ENCODE measurements at regions not wholly inside any gene's neighbourhood (a gene's known extent, or its start where the extent isn't known, plus 50 kb on each side); places are given as distances from the start of the nearest gene placed in this dataset.

DNA sequence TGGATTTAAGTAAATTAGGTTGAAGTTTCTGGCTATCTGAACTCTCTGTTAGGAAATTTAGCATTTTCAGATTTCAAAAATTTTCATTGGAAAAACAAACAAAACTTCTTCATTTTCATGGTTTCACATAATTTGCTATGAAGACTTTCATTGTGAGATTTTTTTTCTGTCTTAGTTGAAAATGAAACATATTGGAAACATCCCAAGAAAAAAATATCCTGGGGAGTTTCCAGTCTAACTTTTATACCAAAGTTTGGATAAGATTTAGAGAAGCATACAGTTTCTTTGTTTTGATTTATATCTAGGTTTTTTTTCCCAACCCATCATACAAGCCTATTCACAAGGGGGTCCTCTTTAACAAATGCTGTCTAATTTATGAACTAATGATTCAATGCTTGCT lies 300.5 kb upstream of the SEMA3A start:
- no peak for DNase-seq (ENCODE audit: low spot score in 2 of 2)
- Histone ChIP-seq H3K9me3 (no peaks in the 10 kb centered on the region), H3K4me1 (peaks cover 0 to 6% (median 0%) of the 10 kb centered on the region in 4 donors), H3K27ac (no peak overlapping the region), H3K36me3 (no peaks in the 10 kb centered on the region), H3K27me3 (no peaks in the 10 kb centered on the region), H3K4me3 (no peak overlapping the region)
- no peak for TF ChIP-seq EP300 (IDR thresholded peaks at IDR 0.05)
- TF ChIP-seq, protein P1, sequence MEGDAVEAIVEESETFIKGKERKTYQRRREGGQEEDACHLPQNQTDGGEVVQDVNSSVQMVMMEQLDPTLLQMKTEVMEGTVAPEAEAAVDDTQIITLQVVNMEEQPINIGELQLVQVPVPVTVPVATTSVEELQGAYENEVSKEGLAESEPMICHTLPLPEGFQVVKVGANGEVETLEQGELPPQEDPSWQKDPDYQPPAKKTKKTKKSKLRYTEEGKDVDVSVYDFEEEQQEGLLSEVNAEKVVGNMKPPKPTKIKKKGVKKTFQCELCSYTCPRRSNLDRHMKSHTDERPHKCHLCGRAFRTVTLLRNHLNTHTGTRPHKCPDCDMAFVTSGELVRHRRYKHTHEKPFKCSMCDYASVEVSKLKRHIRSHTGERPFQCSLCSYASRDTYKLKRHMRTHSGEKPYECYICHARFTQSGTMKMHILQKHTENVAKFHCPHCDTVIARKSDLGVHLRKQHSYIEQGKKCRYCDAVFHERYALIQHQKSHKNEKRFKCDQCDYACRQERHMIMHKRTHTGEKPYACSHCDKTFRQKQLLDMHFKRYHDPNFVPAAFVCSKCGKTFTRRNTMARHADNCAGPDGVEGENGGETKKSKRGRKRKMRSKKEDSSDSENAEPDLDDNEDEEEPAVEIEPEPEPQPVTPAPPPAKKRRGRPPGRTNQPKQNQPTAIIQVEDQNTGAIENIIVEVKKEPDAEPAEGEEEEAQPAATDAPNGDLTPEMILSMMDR (IDR thresholded peaks at IDR 0.05), result no peak

DNA sequence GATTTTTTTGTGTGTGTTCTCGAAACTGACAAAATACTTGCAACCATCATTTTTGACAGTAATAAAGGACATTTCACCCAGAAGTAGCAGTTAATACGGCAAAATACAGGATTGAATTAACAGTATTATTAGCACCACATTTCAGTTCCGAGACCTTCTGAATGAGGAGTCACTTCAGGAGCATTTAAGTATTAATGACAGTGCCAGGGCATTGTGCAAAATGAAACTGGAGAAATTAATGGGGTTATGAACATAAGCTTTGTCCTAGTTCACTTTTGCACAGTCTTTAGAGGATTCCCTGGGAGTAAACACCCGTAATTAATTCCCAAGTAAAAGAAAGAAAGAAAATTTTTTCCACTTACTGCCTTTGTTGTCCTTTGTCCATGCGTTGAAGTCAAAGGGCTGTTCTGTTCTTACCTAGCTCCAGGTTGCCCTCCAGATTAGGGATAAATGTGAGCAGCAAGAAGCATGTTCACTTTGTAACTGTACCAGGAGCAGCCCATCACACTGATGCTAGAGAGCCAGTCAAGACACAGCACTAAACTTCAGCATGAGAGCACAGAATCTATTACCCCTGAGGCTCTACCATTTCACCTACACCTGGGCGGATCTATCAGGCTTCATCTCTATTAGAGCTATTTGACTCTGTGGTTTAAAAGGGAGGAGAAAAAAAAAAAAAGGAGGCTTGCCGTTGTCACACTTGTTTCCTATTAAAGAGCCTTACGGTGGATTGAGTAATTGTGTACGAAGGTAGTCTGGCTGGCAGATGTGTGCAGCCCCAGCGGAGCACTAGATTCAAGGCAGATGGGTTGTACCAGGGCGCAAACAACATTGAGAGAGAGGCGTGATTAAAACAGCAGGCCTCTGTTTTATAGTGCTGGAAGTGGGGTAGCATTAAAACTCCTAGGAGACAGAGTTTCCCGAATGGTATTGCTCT lies 297.8 kb upstream of the SEMA3A start:
- Histone ChIP-seq H3K9me3 (no peaks in the 10 kb centered on the region), H3K36me3 (no peaks in the 10 kb centered on the region), H3K4me3 (peak overlapping the region in 1 of 4 donors; percentile 3), H3K4me1 (peaks cover 0 to 6% (median 0%) of the 10 kb centered on the region in 4 donors), H3K27ac (no peak overlapping the region), H3K27me3 (no peaks in the 10 kb centered on the region)
- 80 to 85% methylated on average over 13 of the region's 13 CpGs for WGBS, 2 donors
- peak; percentile 27 to 28 for DNase-seq (ENCODE audit: low spot score in 2 of 2)
- TF ChIP-seq POLR2A (IDR thresholded peaks at IDR 0.05), result no peak
- TF ChIP-seq, protein P1 (IDR thresholded peaks at IDR 0.05), result no peak
- no peak for TF ChIP-seq EP300 (IDR thresholded peaks at IDR 0.05)

DNA sequence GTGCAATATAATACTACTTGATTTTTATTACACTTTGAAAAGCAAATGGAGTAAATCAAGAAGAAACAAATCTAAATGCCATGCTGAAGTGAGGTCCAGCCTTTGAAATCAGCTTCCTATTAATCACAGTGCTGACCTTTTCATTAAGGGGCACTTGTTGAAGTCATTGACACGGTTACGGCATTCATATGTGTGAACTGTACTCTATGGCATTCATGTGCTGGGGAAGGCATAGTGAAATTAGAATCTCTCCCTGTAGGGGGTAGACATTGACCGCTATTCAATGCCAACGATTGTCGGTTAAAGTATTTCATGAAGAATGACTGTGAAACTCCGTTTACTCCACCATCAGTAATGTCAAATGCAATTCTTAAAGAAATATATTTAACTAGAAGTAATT lies 296.1 kb upstream of the SEMA3A start:
- no peaks in the 10 kb centered on the region for H3K27me3 ChIP-seq
- peak in 1 of 2 donors; percentile 25 for DNase-seq (ENCODE audit: low spot score in 2 of 2)
- no peak overlapping the region for H3K27ac ChIP-seq
- H3K36me3 ChIP-seq, result no peaks in the 10 kb centered on the region
- H3K9me3 ChIP-seq, result no peaks in the 10 kb centered on the region
- TF ChIP-seq EP300 (IDR thresholded peaks at IDR 0.05), result no peak
- TF ChIP-seq, protein P1 (IDR thresholded peaks at IDR 0.05), result peak in 4 of 5 experiments; percentile 22 to 63 (median 34)
- H3K4me3 ChIP-seq, result no peak overlapping the region
- 48 to 57% methylated on average over 6 of the region's 6 CpGs for WGBS, 2 donors
- peaks cover 0 to 6% (median 0%) of the 10 kb centered on the region in 4 donors for H3K4me1 ChIP-seq

DNA sequence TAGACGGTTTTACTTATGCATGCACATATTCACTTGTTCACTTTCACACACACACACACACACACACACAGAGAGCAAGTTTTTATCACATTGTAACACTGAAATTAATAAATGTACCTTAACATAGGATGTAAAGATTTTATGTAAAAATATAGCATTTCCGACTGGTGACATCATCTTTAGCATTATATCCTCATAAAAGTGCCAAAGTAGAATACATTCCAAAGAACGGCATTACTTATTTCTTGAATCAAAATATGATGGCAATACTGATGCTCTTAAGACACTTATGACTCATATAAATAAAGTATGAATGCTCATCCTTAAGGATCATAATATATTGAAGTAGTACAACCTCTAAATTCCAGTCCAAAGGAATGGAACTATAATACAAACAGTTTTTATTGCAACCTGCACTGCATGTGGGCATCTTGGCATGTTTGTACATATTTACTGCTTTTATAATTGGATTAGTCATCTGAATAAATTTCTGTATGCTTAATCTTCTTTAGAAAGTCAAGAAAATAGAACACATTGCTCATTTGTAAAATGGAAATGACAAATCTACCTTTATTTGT lies 290.0 kb upstream of the SEMA3A start:
- H3K27ac ChIP-seq, result no peak overlapping the region
- WGBS, 2 donors, result 80 to 81% methylated on average over 3 of the region's 3 CpGs
- no peak for DNase-seq (ENCODE audit: low spot score in 2 of 2)
- no peaks in the 10 kb centered on the region for H3K27me3 ChIP-seq
- H3K4me3 ChIP-seq, result no peak overlapping the region
- no peaks in the 10 kb centered on the region for H3K9me3 ChIP-seq
- H3K36me3 ChIP-seq, result no peaks in the 10 kb centered on the region
- no peaks in the 10 kb centered on the region for H3K4me1 ChIP-seq
- TF ChIP-seq EP300 (IDR thresholded peaks at IDR 0.05), result no peak

DNA sequence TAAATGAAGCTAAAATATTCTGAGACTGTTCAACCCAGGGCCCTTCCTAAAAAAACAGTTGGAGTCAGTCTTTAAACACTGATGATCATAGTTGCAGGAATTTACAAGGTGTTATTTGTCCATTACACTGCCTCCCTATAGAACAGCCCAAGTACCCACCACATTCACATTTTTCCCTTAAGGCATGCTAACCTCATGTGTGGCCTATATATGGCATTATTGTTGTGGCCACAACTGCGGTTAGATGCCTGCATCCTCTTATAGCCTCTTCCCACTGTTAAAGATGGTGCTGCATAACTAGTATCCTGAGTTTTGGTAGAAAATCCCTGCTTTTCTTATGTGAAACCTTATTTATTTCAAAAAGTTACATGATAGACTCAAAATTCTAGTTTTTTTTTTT lies 287.9 kb upstream of the SEMA3A start:
- no peak overlapping the region for H3K27ac ChIP-seq
- WGBS, 2 donors, result 69 to 88% methylated on average over 1 of the region's 1 CpG
- no peaks in the 10 kb centered on the region for H3K4me1 ChIP-seq
- no peak overlapping the region for H3K4me3 ChIP-seq
- H3K36me3 ChIP-seq, result no peaks in the 10 kb centered on the region
- H3K9me3 ChIP-seq, result no peaks in the 10 kb centered on the region
- no peak for DNase-seq (ENCODE audit: low spot score in 2 of 2)
- no peaks in the 10 kb centered on the region for H3K27me3 ChIP-seq
- TF ChIP-seq, protein P1 (IDR thresholded peaks at IDR 0.05), result no peak
- TF ChIP-seq EP300 (IDR thresholded peaks at IDR 0.05), result no peak
- TF ChIP-seq POLR2A (IDR thresholded peaks at IDR 0.05), result no peak

Measured in tibial nerve (tissue), 4 donors.